Activated CD8-positive, alpha-beta memory T cell treated with anti-CD3 and anti-CD28 coated beads, Interleukin-2, amount 50 U/mL, for 24 hours (primary cell): ENCODE measurements at regions not wholly inside any gene's neighbourhood (a gene's known extent, or its start where the extent isn't known, plus 50 kb on each side); places are given as distances from the start of the nearest gene placed in this dataset.

Source experiments
- DNase-seq: peaks from one replicate; pipeline ENCODE4 v3.0.0-alpha.2; 2020; ENCODE audit errors: extremely low read depth

- DNase-seq: no peak
These were observed 84.0 kb upstream of the NPY start for GRCh38 chr7:24199978-24200377.

- DNase-seq: no peak
These were observed 83.5 kb upstream of the NPY start for GRCh38 chr7:24200407-24200966.

- DNase-seq: no peak
These were observed 82.8 kb upstream of the NPY start for GRCh38 chr7:24201226-24201625.

- no peak for DNase-seq
These were observed 71.9 kb upstream of the NPY start for GRCh38 chr7:24212073-24212472.

- no peak for DNase-seq
These were observed 70.7 kb upstream of the NPY start for GRCh38 chr7:24213311-24213710.

- DNase-seq: no peak
These were observed 69.3 kb upstream of the NPY start for GRCh38 chr7:24214670-24215069.

GRCh38 chr7:24216576-24217125, 67.3 kb upstream of the NPY start:
- no peak for DNase-seq

- DNase-seq: no peak
These were observed 62.5 kb upstream of the NPY start for GRCh38 chr7:24221500-24221899.

- DNase-seq: no peak
These were observed 56.9 kb upstream of the NPY start for GRCh38 chr7:24227068-24227467.

GRCh38 chr7:24227603-24228359, 56.2 kb upstream of the NPY start:
- DNase-seq: no peak

- DNase-seq: no peak
These were observed 54.3 kb upstream of the NPY start for GRCh38 chr7:24229481-24230226.

GRCh38 chr7:24231493-24231892, 52.5 kb upstream of the NPY start:
- no peak for DNase-seq

GRCh38 chr7:24233386-24233785, 50.6 kb upstream of the NPY start:
- DNase-seq: no peak
